ENCODE measurements at regions not wholly inside any gene's neighbourhood (a gene's known extent, or its start where the extent isn't known, plus 50 kb on each side); places are given as distances from the start of the nearest gene placed in this dataset.

- no peaks in the 10 kb centered on the region for H3K9me3 ChIP-seq (ENCODE audit: insufficient read depth, low read depth, low read length)
- H3K4me1 ChIP-seq (ENCODE audit: insufficient read depth, low read length, poor library complexity, severe bottlenecking): no peaks in the 10 kb centered on the region
- no peaks in the 10 kb centered on the region for H3K9me2 ChIP-seq (replicated peaks; ENCODE audit: low read depth, low read length)
- no peak overlapping the region for H3K4me2 ChIP-seq (ENCODE audit: low read depth, low read length, poor library complexity, severe bottlenecking)
- no peaks in the 10 kb centered on the region for H3K36me3 ChIP-seq (ENCODE audit: insufficient read depth, low read length)
- no peak overlapping the region for H3K9ac ChIP-seq (ENCODE audit: low read depth, low read length, poor library complexity, severe bottlenecking)
- H3K27me3 ChIP-seq (ENCODE audit: insufficient read depth, low read length, poor library complexity, severe bottlenecking): no peaks in the 10 kb centered on the region
- H2AFZ ChIP-seq (ENCODE audit: low read length): no peak overlapping the region
- H3F3A ChIP-seq (ENCODE audit: low read depth): no peaks in the 10 kb centered on the region
- H3K79me2 ChIP-seq (ENCODE audit: insufficient read depth, low read length): no peaks in the 10 kb centered on the region
- no peaks in the 10 kb centered on the region for H4K20me1 ChIP-seq (ENCODE audit: insufficient read depth, low read length, poor library complexity, severe bottlenecking)
- no peak for TF ChIP-seq EZH2phosphoT487 (IDR thresholded peaks at IDR 0.05; ENCODE audit: borderline replicate concordance)
- TF ChIP-seq CTCF (conservative IDR thresholded peaks at IDR 0.05; ENCODE audit: low read length): no peak
- no peak overlapping the region for H3K4me3 ChIP-seq (ENCODE audit: low read length, poor library complexity, severe bottlenecking)
Measured at GRCh38 chr1:59103457-59103856, 193.4 kb upstream of the FGGY start.

- H3K79me2 ChIP-seq (ENCODE audit: insufficient read depth, low read length): no peaks in the 10 kb centered on the region
- H3K9ac ChIP-seq (ENCODE audit: low read depth, low read length, poor library complexity, severe bottlenecking): no peak overlapping the region
- no peak overlapping the region for H2AFZ ChIP-seq (ENCODE audit: low read length)
- H3K4me1 ChIP-seq (ENCODE audit: insufficient read depth, low read length, poor library complexity, severe bottlenecking): no peaks in the 10 kb centered on the region
- no peaks in the 10 kb centered on the region for H3K9me2 ChIP-seq (replicated peaks; ENCODE audit: low read depth, low read length)
- no peak overlapping the region for H3K4me3 ChIP-seq (ENCODE audit: low read length, poor library complexity, severe bottlenecking)
- H4K20me1 ChIP-seq (ENCODE audit: insufficient read depth, low read length, poor library complexity, severe bottlenecking): no peaks in the 10 kb centered on the region
- no peaks in the 10 kb centered on the region for H3K9me3 ChIP-seq (ENCODE audit: insufficient read depth, low read depth, low read length)
- no peak overlapping the region for H3K4me2 ChIP-seq (ENCODE audit: low read depth, low read length, poor library complexity, severe bottlenecking)
- H3F3A ChIP-seq (ENCODE audit: low read depth): no peaks in the 10 kb centered on the region
- H3K27me3 ChIP-seq (ENCODE audit: insufficient read depth, low read length, poor library complexity, severe bottlenecking): no peaks in the 10 kb centered on the region
- H3K36me3 ChIP-seq (ENCODE audit: insufficient read depth, low read length): no peaks in the 10 kb centered on the region
- no peak for TF ChIP-seq EZH2phosphoT487 (IDR thresholded peaks at IDR 0.05; ENCODE audit: borderline replicate concordance)
- TF ChIP-seq CTCF (conservative IDR thresholded peaks at IDR 0.05; ENCODE audit: low read length): no peak
Measured at GRCh38 chr1:59104191-59104760, 192.6 kb upstream of the FGGY start.

- Histone ChIP-seq H2AFZ (ENCODE audit: low read length) (no peak overlapping the region), H3F3A (ENCODE audit: low read depth) (no peaks in the 10 kb centered on the region), H3K4me2 (ENCODE audit: low read depth, low read length, poor library complexity, severe bottlenecking) (no peak overlapping the region), H3K9me2 (replicated peaks; ENCODE audit: low read depth, low read length) (no peaks in the 10 kb centered on the region), H3K36me3 (ENCODE audit: insufficient read depth, low read length) (no peaks in the 10 kb centered on the region), H3K27me3 (ENCODE audit: insufficient read depth, low read length, poor library complexity, severe bottlenecking) (no peaks in the 10 kb centered on the region), H3K79me2 (ENCODE audit: insufficient read depth, low read length) (no peaks in the 10 kb centered on the region), H3K9ac (ENCODE audit: low read depth, low read length, poor library complexity, severe bottlenecking) (no peak overlapping the region), H3K9me3 (ENCODE audit: insufficient read depth, low read depth, low read length) (no peaks in the 10 kb centered on the region), H3K4me1 (ENCODE audit: insufficient read depth, low read length, poor library complexity, severe bottlenecking) (peaks cover 4% of the 10 kb centered on the region), H3K4me3 (ENCODE audit: low read length, poor library complexity, severe bottlenecking) (no peak overlapping the region), H4K20me1 (ENCODE audit: insufficient read depth, low read length, poor library complexity, severe bottlenecking) (no peaks in the 10 kb centered on the region)
- TF ChIP-seq CTCF (conservative IDR thresholded peaks at IDR 0.05; ENCODE audit: low read length): no peak
- TF ChIP-seq EZH2phosphoT487 (IDR thresholded peaks at IDR 0.05; ENCODE audit: borderline replicate concordance): no peak
Measured at GRCh38 chr1:59105548-59106507, 191.1 kb upstream of the FGGY start.

All from Loucy (cell line).